Limb (tissue), 2 donors: ENCODE measurements at regions not wholly inside any gene's neighbourhood (a gene's known extent, or its start where the extent isn't known, plus 50 kb on each side); places are given as distances from the start of the nearest gene placed in this dataset.
"Not testable (repeated sequence)": the region's sequence is repeated elsewhere in the genome, so short reads cannot be mapped to it uniquely, and the experiment has no call there.

Source experiments
- DNase-seq, 2 donors: peaks; one replicate each; pipeline ENCODE4 v3.0.0-alpha.2; 2016; ENCODE audit errors: extremely low spot score in 2 of 2

DNA sequence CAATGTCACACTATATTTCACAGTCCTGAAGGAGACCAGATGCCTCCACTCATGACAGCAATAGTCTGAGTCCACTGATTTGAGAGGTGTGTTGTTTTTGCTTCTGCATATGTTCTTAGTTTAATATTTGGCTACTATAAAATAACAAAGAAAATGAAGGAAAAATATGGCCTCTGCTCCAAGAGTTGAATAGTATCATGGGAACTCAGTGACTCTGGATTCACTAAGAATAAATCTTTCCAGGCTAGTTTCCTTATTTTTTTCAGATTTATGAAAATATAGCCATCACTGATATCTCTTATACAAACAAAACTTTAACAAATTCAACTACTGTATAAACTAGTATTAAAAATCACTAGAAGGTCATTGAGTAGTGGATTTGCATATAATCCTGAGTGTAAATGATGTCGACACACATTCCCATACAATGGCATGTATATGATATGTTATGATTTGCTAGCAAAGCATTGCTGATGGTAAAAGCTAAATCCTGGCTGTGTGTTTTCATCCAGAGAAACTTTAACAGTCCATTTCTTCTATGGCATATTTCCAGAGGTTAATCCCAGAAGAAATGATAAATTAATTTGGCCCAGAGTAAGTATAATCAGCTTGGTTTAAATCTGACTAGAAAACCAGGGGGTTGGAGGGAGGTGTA, 66.0 kb upstream of the VIPR2 start:
- DNase-seq = no peak

DNA sequence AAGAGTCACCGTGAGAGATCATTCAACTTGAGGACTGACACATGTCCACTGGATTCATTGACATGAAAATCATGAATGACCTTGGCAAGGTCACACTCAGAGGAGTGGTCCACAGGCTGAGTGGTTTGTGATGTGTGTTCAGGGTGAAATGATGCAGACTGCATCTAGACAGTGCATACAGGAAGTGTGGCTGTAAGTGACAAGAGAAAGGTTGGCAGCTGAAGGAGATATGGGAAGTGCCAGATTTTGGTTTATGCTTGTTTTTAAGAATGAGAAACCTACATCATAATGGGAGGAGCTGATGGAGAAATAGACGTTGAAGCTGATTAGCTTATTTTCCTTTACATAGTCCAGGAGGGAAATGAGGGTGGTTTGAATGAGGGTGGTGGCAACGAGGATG, 64.8 kb upstream of the VIPR2 start:
- no peak for DNase-seq

DNA sequence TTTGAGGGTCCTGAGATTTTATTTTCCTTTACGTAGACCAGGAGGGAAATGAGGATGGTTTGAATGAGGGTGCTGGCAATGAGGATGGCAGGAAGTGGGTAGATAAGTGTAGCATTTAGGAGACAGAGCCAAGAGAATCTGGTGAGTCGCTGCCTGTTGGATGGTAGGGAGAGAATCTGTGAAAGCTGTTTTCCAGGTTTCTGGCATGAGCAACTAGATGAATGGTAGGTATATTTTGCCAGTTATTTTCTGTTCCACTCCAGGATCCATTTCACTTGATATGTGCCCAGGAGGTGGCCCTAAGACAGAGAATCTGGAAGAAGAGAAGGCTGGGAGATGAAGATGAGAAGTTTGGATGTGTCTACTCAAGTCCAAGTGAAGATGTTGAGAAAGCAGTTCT, 63.3 kb upstream of the VIPR2 start:
- no peak for DNase-seq

DNA sequence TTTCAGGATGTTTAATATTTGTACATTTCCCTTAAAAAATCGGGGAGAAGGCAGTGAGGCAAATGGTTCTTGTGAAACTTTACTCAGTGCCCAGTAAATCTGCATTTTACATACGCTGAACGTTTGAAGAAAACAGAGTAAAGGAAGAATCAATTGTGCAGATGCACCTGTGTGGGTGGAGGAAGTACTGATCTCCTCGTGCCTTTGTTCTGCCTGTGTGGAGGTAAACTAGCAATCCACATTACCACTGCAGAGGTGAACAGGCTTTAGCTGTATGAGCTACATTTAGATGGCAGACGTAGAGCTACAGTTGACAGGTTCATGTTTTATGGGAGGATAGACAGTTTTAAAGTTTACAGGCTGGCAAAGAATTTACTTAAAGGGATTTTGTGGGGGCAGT, 62.7 kb upstream of the VIPR2 start:
- no peak for DNase-seq

DNA sequence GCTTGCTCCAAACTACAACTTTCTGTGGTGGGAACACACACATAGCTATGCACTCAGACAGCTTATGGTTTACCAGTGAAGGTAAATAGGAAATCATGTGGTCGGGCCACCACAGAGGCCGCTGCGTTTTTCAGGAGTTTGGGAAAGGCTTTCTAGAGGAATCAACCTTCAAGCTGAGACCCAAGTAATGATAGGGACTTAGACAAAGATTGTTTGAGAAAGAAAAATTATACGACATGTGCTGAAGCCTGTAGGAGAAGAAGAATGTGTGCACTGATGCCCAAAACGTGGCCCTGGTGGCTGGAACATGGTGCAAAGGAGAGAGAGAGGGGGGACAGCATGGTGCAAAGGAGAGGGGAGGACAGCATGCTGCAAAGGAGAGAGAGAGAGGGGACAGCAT, 61.2 kb upstream of the VIPR2 start:
- no peak for DNase-seq

DNA sequence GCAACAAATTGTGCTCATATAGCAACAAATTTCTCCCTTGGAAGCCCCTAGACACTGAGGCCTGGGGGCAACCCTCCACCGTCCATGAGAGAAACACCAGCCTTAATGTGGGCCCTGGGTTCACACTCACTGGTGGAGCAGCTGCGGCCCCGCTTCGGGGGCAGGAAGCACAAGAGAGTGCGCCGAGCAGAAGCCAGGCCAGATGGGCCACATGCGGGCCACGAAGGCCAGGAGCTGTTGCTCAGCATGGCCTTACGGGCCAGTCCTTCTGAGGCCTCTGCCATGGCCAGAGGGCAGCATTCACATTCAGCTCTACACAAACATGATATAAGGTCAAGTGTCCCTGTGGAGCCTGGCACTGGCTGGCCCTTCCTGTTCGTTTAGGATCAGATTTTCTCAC, 60.0 kb upstream of the VIPR2 start:
- DNase-seq = no peak

DNA sequence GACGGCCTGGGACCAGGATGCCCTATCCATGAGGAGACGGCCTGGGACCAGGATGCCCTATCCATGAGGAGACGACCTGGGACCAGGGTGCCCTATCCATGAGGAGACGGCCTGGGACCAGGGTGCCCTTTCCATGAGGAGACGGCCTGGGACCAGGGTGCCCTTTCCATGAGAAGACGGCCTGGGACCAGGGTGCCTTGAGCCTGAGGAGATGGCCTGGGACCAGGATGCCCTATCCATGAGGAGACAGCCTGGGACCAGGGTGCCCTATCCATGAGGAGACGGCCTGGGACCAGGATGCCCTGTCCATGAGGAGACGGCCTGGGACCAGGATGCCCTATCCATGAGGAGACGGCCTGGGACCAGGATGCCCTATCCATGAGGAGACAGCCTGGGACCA, 58.6 kb upstream of the VIPR2 start:
- not testable (repeated sequence) for DNase-seq

DNA sequence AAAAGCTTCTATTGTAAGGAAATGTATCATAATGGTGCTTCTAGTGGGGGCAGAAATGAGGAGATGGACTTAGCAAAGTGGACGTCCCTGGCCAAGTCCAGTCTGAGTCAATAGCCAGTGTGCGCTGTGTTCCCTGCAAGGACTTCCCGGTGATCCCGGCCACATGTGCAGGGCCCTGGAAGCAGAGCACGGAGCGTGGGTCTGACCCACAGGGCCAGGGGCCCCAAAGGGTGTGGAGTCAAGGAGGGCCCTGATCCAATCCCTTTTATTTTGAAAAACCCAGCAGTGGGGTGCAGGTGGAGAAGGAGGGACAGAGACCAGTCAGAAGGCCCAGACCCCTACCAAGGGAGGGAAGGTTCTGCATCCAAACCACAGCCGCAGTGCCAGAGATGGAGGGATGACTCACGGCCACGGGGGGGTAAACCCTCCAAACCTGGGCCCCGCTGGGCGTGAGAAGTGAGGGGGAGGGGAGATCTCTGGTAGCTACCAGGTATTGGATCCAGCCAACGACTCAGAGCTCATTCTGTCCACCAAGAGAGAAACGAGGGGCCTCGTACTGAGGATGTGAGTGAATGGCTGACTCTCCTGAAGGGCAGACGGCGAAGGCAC, 57.2 kb upstream of the VIPR2 start:
- no peak for DNase-seq

DNA sequence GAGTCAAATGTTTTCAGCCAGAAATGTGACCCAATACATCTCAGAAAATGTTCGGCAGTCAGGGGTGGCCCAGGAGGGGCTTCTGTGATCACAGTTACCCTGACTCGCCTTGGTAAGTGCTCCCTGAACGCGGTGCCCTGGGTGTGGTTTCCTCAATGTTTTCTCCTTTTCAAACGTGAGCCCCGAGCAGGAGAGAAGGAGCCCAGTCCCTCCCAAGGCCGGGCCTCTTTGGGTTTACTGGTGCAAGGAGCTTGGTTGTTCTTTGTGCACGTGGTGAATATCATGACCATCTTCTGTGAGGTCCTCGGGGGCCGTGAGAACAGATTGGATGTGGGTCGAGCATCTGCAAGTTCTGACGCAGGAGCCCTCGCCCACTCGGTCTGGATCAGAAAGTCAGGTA, 55.8 kb upstream of the VIPR2 start:
- no peak for DNase-seq

DNA sequence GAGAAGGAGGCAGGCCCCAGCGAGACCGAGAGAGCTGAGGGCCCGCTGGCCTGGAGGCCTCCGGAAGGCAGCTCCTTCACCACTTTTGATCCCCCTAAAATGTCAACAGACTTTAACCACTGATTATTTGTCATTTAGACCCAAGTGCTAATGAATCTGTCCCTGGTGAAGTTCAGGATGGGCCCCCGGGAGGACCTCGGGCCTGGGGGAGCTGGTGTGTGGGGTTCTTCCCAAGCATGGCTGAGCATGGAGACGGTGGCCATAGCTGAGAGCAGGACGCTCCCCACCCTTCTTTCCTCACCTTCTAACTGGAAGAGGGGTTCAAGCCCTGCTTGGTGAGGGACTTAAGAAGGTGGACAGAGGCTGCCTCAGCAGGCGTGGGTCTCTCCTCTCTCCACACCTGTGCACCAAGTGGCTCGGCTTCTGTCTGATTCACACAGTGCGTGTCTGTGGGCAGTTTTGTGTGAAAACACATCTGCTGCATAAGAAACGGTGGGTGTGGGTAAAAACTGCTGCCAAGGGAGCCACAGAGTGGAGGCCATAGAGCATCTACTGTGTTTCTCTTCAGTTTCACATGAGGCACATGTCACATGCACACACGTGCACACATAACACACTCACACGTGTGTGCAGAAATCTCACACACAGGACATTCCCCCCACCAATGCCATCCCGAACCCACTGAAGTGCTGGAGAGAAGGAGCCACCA, 53.5 kb upstream of the VIPR2 start:
- DNase-seq = no peak

DNA sequence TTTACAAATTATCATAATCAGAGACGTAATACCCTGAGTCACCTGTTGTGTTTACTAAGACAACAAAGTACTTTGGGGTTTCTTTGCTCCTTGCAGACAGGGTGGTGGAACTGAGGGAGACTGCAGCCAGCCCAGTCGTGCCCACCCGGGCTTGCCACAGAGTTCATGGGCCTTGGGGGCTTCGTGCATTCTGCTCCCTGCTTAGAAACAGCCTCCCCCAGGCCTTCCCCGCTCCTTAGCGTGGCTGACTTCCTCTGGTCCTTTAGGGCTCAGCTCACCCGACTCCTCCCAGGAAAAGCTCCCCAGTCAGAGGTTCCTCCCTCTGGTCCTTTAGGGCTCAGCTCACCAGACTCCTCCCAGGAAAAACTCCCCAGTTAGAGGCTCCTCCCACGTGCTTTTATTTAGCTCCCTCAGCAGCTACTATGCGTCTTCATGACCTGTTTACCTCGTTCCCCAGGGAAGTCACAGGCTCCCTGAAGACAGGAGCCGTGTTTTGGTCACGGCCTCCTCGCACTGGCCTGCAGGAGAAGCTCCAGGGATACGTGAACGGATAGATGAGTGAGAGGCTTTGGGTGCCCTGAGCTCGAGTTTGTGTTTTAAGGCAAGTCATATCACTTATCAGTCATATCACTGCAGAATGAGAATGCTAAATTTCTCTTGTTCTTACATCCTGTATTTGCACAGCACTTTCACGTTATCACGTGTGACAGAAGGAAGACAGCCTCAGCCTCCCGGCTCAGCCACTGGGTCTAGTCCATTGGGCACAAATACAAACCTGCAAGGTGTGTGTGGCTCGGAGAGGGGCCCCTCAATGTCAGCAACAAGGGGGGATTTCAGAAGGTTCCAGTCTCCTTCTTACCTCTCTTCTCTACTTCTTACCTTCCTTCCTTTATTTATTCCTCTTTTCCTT, 52.7 kb upstream of the VIPR2 start:
- DNase-seq = no peak

DNA sequence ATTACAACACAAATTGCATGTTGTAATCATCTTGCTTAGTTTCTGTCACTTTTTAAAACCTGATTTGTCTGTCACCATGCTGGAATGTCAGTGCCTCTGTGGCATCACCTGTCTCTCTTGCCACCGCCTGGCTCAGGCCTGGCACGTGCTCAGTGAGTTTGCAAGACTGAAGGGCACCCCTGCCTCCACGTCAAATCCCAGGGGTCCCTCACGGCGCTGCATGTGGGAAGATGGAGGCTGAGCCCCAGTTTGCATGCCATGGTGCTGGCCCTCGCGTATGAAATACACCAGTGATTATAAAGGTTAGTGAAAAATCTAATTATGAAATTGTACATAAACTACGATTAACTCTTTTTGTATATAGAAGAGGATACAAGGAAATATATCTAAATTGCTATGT, 51.9 kb upstream of the VIPR2 start:
- no peak for DNase-seq

DNA sequence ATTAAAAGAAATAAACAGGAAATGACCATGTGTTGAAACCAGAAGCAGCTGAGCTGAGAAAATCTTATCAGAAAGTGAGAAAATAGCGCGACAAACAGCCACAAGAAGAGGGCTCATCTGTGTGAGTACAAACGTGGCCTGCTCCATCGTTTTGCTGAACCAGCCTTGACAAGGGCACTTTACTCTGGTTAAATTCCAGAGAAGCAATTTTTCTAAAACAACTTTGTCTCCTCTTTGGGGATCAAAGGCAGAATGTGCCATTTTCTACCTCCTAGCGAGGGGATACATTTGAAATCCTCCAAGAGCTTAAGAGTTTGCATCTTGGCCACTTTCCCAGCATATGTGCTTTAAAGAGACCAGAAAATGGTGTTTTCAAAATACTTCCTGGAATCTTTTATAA, 51.3 kb upstream of the VIPR2 start:
- DNase-seq = peak in 1 of 2 donors; percentile 48
